GM12891 (cell line): ENCODE measurements at regions not wholly inside any gene's neighbourhood (a gene's known extent, or its start where the extent isn't known, plus 50 kb on each side); places are given as distances from the start of the nearest gene placed in this dataset.

Experiments used
- PAX5 ChIP-seq: IDR thresholded peaks from 2 replicates; pipeline ENCODE4 v1.6.1; 2011; ENCODE audit warnings: low read length, moderate library complexity, mild to moderate bottlenecking; ENCODE audit not compliant: insufficient read depth, severe bottlenecking
- POLR2A ChIP-seq: IDR thresholded peaks from 2 replicates; pipeline ENCODE4 v1.6.1; 2011; ENCODE audit warnings: low read depth, low read length, control low read depth
- POLR2AphosphoS5 ChIP-seq: IDR thresholded peaks from 2 replicates; pipeline ENCODE4 v1.6.1; 2011; ENCODE audit warnings: low read depth, low read length, control low read depth
- POU2F2 ChIP-seq: IDR thresholded peaks from 2 replicates; pipeline ENCODE4 v1.6.1; 2011; ENCODE audit warnings: low read depth, mild to moderate bottlenecking, control low read depth, low read length, moderate library complexity
- SPI1 ChIP-seq: IDR thresholded peaks from 2 replicates; pipeline ENCODE4 v1.6.1; 2011; ENCODE audit warnings: low read depth, low read length, control low read depth
- TAF1 ChIP-seq: IDR thresholded peaks from 2 replicates; pipeline ENCODE4 v1.6.1; 2011; ENCODE audit warnings: low read depth, low read length, control low read depth

DNA sequence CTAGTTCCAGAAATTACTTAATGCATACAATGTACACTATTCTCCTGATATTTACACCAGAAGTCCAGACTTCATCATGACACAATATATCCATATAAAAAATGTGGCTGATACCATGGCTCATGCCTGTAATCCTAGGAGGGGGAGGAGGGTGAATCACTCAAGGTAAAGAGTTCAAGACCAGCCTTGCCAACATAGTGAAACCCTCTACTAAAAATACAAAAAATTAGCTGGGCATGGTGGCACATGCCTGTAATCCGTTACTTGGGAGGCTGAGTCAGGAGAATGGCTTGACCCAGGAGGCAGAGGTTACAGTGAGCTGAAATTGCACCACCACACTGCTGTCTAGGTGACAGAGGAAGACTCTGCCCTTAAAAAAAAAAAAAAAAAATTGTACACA lies 192.5 kb upstream of the HSFY2 start:
- TF ChIP-seq POLR2A (no peak), POLR2AphosphoS5 (no peak), SPI1 (no peak), TAF1 (no peak), PAX5 (no peak), POU2F2 (no peak)
